Pulmonary artery endothelial cell (primary cell): ENCODE measurements at regions not wholly inside any gene's neighbourhood (a gene's known extent, or its start where the extent isn't known, plus 50 kb on each side); places are given as distances from the start of the nearest gene placed in this dataset.
"Not testable (repeated sequence)": the region's sequence is repeated elsewhere in the genome, so short reads cannot be mapped to it uniquely, and the experiment has no call there.

Experiments used
- DNase-seq: peaks from one replicate; pipeline ENCODE4 v3.0.0-alpha.2; 2011; ENCODE audit warnings: low read depth, low spot score

GRCh38 chr2:49332415-49332814 lies 178.1 kb upstream of the FSHR start:
- no peak for DNase-seq

- no peak for DNase-seq
These were observed 164.2 kb upstream of the FSHR start for GRCh38 chr2:49318531-49318930.

GRCh38 chr2:49309461-49309860 lies 155.1 kb upstream of the FSHR start:
- no peak for DNase-seq

- no peak for DNase-seq
These were observed 152.6 kb upstream of the FSHR start for GRCh38 chr2:49306925-49307324.

GRCh38 chr2:49298693-49299092 lies 144.4 kb upstream of the FSHR start:
- not testable (repeated sequence) for DNase-seq

- DNase-seq = no peak
These were observed 143.9 kb upstream of the FSHR start for GRCh38 chr2:49298230-49298629.

- no peak for DNase-seq
These were observed 142.0 kb upstream of the FSHR start for GRCh38 chr2:49296107-49296867.

GRCh38 chr2:49294225-49294624 lies 139.9 kb upstream of the FSHR start:
- DNase-seq = no peak

GRCh38 chr2:49291619-49292018 lies 137.3 kb upstream of the FSHR start:
- no peak for DNase-seq

GRCh38 chr2:49289711-49290110 lies 135.4 kb upstream of the FSHR start:
- DNase-seq = no peak

GRCh38 chr2:49288902-49289700 lies 134.8 kb upstream of the FSHR start:
- DNase-seq = no peak

GRCh38 chr2:49288113-49288705 lies 133.9 kb upstream of the FSHR start:
- no peak for DNase-seq

GRCh38 chr2:49286726-49287125 lies 132.4 kb upstream of the FSHR start:
- DNase-seq = no peak

- no peak for DNase-seq
These were observed 131.7 kb upstream of the FSHR start for GRCh38 chr2:49286045-49286444.

GRCh38 chr2:49278561-49278960 lies 124.2 kb upstream of the FSHR start:
- no peak for DNase-seq

- DNase-seq = no peak
These were observed 123.8 kb upstream of the FSHR start for GRCh38 chr2:49278141-49278540.

GRCh38 chr2:49271060-49271606 lies 116.8 kb upstream of the FSHR start:
- DNase-seq = no peak

GRCh38 chr2:49270091-49270490 lies 115.8 kb upstream of the FSHR start:
- DNase-seq = no peak

- DNase-seq = peak; percentile 84
These were observed 111.2 kb upstream of the FSHR start for GRCh38 chr2:49265471-49265870.

GRCh38 chr2:49262801-49263560 lies 108.7 kb upstream of the FSHR start:
- no peak for DNase-seq

GRCh38 chr2:49261781-49262180 lies 107.5 kb upstream of the FSHR start:
- no peak for DNase-seq
